HG03565 (cell line): ENCODE measurements at regions not wholly inside any gene's neighbourhood (a gene's known extent, or its start where the extent isn't known, plus 50 kb on each side); places are given as distances from the start of the nearest gene placed in this dataset.
"Not testable (repeated sequence)": the region's sequence is repeated elsewhere in the genome, so short reads cannot be mapped to it uniquely, and the experiment has no call there.

ENCODE experiments used
- ATAC-seq: cut with Tn5 transposase; IDR thresholded peaks from one replicate; pipeline ENCODE4 v1.9.1; 2021; ENCODE audit warnings: mild to moderate bottlenecking, moderate library complexity; ENCODE audit not compliant: unreplicated experiment

DNA sequence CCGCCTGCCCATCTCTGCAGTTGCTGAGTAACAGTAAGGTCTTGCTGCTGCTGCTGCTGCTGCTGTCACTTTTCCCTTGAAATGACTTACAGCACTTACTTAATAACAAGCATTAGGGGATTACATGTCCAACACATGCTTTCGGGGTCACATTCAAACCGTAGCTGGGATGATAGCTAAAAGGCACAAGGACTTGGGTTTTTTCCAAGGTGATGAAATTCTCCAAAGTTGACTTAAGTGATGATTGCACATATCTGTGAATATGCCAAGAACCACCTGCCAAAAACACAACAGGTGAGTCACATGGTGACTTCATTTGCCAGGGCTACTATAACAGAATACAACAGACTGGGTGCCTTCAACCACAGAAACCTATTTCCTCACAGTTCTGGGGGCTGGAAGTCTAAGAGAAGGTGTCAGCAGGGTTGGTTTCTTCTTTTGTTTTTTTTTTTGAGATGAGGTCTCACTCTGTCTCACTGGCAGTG is 121.9 kb upstream of the TNRC6C start:
- ATAC-seq = no peak

GRCh38 chr17:77837072-77837471 is 121.4 kb upstream of the TNRC6C start:
- ATAC-seq = not testable (repeated sequence)

GRCh38 chr17:77837917-77838316 is 120.6 kb upstream of the TNRC6C start:
- no peak for ATAC-seq

- no peak for ATAC-seq
Observed at GRCh38 chr17:77838748-77839697, 119.5 kb upstream of the TNRC6C start.

GRCh38 chr17:77839698-77840512 is 118.6 kb upstream of the TNRC6C start:
- ATAC-seq = no peak

- no peak for ATAC-seq
Observed at GRCh38 chr17:77840513-77841165, 117.9 kb upstream of the TNRC6C start.

DNA sequence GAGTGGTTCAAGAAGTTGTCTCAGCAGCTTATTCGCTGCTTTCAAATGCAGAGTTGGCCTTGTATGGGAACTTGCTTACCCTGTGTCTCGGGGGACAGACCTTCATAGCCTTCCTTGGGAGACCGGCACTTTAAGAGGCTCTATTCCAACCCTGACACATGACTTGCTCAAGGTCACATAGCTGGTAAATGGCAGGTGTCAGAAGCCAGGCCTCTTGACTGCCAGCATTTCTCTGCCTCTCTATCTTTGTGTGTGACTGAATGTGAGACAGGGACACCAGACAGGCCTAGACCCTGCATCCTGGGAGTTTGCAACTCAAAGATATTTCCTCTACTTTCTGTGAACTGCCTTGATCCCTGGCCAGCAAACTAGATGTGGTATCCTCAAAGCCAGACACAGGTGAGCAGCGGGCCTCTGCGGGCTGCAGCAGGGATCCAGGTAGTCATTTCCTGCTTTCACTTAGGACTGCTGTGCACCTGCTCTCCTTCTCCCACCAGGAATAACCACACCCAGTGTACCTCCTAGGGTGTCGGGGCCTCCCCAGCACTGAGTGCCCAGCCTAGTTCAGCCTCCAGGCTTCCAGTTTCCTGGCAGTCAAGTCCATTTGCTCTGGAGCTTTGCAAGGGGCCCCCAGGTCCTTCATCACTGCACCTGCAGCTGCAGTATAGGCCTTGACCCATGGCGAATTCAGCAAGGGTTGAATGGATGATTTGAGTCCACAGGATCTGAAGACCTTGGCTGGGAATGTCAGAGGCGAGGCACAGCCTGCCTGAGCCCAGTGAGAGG is 116.6 kb upstream of the TNRC6C start:
- ATAC-seq = no peak

- ATAC-seq = no peak
Observed at GRCh38 chr17:77842528-77843147, 115.9 kb upstream of the TNRC6C start.

- ATAC-seq = not testable (repeated sequence)
Observed at GRCh38 chr17:77843255-77843895, 115.1 kb upstream of the TNRC6C start.

DNA sequence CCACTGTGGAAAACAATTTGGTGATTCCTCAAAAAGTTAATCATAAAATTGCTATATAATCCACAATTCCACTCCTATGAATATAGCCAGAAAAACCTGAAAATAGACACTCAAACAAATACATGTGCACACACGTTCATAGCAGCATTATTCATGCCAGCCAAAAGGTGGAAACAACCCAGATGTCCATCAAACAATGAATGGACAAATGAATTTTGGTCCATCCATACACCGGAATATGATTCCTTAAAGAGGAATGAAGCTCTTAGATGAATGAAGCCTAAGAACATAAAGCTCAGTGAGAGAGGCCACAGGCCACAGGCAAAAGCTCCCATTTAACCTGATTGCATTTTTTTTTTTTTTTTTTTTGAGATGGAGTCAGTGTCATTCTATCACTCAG is 114.6 kb upstream of the TNRC6C start:
- no peak for ATAC-seq

DNA sequence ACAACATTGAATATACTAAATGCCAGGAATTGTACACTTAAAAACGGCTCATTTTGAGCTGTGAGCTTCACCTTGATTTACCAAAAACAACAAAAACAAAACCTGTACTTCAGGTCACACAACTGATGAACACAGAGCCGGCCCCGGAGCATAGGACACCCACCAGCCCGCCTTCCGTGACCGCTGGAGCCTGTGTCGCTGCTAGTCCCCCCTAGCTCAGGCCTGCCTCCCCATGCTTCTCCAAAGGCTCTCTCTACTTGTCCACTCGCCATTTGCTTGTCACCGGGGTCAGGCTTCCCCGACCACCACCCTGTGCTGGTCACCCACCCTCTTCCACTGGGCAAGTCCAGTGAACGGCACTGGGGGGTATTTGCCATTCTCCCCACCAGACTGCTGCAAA is 113.8 kb upstream of the TNRC6C start:
- ATAC-seq = no peak

- no peak for ATAC-seq
Observed at GRCh38 chr17:77845541-77846225, 112.8 kb upstream of the TNRC6C start.

GRCh38 chr17:77846531-77847085 is 111.9 kb upstream of the TNRC6C start:
- no peak for ATAC-seq

DNA sequence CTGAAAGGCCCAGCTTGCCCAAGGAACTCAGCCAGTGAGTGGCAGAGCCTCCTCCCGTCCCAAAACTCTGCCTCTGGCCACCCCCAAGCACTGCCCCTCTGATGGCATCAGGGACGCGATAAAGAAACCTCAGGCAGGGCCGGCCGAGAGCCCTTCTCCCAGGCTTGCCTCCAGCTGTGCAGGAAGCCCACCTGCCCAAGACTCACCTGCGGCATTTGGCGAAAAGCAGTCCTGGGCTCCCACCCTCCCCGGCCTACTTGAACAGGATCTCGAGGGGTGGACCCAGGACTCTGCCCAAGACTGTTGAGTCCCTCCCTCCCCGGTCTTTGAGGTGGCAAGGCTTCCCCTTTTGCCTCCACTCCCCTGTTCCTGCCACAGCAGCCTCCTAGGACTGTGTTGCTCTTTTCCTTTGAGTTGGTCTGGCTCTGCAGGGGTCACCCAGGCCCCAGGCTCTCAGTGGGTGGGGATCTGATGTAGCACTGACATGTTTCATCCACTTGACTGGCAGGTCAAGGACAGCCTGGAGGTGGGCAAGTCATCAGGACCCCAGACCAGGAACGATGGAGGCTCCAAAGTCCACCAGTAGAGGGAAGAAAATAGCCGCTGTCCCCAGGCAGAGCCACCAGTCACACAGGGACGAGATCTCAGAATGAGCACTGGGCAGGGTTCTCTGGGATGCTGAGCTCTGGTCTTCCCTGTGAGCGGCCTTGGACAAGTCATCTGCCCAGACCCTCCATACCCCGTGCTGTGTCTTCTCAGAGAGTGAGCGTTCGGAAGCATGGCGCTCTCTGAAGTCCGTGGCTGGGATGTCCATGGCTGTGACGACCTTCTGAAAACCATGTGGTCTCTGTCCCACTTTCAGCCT is 111.0 kb upstream of the TNRC6C start:
- no peak for ATAC-seq

DNA sequence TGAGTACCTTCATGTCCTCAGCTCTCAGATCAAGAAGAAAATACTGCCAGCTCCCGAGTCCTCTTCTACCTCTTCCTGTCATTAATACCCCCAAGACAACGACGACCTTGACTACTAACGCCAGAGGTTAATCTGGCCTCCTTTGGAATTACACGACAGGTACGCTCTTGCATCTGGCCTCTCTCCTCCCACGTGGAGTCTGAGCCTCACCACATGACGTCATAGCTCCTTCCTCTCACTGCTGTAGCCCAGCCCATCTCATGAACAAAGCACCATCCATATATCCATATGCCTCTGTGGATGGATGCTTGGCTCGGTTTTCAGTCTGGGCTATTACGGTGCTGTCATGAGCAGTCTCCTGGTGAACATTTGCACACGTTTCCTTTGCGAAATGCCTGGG is 110.2 kb upstream of the TNRC6C start:
- no peak for ATAC-seq

DNA sequence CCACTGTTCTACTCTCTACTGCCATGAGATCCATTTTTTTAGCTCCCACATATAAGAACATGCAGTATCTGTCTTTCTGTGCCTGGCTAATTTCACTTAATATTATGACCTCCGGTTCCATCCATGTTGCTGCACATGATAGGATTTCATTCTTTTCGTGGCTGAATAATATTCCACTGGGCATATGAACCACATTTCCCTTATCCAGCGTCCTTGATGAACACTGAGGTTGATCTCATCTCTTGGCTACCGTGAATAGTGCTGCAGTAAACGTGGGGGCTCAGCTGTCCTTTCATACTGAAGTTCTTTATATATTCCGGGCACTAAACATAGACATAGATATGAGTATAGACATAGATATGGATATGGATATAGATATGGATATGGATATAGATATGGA is 109.3 kb upstream of the TNRC6C start:
- ATAC-seq = no peak

DNA sequence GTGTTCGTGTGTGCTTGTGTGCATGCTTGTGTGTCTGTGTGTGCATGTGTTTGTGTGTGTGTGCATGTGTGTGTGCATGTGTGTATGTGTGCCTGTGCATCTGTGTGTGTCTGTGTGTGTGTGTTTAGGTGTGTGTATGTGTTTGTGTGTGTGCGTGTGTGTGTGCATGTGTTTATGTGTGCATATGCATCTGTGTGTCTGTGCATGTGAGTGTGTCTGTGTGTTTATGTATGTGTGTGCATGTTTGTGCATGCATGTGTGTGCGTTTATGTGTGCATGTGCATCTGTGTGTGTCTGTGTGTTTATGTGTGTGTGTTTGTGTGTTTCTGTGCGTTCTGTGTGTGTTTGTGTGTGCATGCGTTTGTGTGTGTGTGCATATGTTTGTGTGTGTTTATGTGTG is 106.6 kb upstream of the TNRC6C start:
- no peak for ATAC-seq

GRCh38 chr17:77852731-77853130 is 105.8 kb upstream of the TNRC6C start:
- ATAC-seq = no peak
